ENCODE measurements at regions not wholly inside any gene's neighbourhood (a gene's known extent, or its start where the extent isn't known, plus 50 kb on each side); places are given as distances from the start of the nearest gene placed in this dataset.

DNA sequence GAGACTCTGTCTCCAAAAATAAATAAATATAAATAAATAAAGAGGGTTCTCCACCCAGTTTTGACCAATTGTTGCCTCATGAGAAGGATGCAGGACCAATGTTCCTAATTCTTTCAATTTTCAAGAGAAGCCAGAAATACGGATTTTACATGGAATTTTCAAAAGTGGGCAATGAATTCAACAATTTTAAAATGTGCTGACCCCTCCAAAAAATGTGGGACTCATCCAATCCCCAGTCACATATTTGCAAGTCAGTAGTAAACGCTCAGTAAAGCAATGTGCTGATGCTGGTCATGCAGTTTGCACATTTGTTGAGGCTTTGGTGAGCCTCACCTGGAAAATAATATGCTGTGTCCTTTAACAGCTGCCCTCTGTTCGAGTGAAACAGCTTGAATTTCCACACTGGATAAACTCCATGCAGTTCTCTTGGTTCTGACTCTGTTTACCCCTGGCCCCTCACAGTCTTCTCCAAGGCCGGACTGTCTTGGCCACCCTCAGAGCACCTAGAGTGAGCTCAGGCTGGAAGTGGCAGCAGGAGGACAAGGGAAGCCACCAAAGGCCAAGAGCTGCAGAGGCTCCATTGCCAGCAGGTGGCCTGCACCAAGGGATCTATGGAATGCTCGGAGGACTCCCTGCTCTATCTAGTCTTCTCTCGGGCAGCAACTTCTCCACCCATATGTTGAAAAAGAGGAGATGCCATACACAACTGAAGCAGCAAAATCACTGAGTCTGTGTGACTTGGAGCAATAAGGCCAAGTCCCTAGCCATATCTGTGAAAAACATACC lies 246.8 kb downstream of the UACA start:
- no peak for TF ChIP-seq POU5F1 (IDR thresholded peaks at IDR 0.05; ENCODE audit: low read depth, low read length)
- no peak for TF ChIP-seq CTCF (IDR thresholded peaks at IDR 0.05; ENCODE audit: control extremely low read depth in 1 of 3, insufficient read depth in 1 of 3, low read depth in 1 of 3, low read length in 3 of 3)
- no peak for TF ChIP-seq POLR2A (IDR thresholded peaks at IDR 0.05; ENCODE audit: control extremely low read depth in 1 of 2, low read depth in 2 of 2, low read length in 2 of 2)
- no peak for TF ChIP-seq RAD21 (IDR thresholded peaks at IDR 0.05 in 1 of 2, conservative IDR thresholded peaks at IDR 0.05 in 1 of 2; ENCODE audit: low read depth in 2 of 2, low read length in 2 of 2)
- TF ChIP-seq EGR1 (IDR thresholded peaks at IDR 0.05; ENCODE audit: borderline replicate concordance, low read depth, low read length): no peak
- no peak for TF ChIP-seq FOSL1 (IDR thresholded peaks at IDR 0.05; ENCODE audit: insufficient read depth, low read depth, low read length)
- no peak for TF ChIP-seq SP2 (IDR thresholded peaks at IDR 0.05; ENCODE audit: low read length)
- no peak for TF ChIP-seq MAX (IDR thresholded peaks at IDR 0.05)
- no peak for TF ChIP-seq BCL11A (IDR thresholded peaks at IDR 0.05; ENCODE audit: low read depth in 2 of 2, low read length in 2 of 2)
- no peak for TF ChIP-seq POLR2AphosphoS5 (IDR thresholded peaks at IDR 0.05; ENCODE audit: low read depth, low read length)
- TF ChIP-seq, protein P1, sequence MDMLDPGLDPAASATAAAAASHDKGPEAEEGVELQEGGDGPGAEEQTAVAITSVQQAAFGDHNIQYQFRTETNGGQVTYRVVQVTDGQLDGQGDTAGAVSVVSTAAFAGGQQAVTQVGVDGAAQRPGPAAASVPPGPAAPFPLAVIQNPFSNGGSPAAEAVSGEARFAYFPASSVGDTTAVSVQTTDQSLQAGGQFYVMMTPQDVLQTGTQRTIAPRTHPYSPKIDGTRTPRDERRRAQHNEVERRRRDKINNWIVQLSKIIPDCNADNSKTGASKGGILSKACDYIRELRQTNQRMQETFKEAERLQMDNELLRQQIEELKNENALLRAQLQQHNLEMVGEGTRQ (IDR thresholded peaks at IDR 0.05; ENCODE audit: low read length): no peak
- TF ChIP-seq EZH2 (IDR thresholded peaks at IDR 0.05; ENCODE audit: low read depth, low read length, severe bottlenecking): no peak

Measured in H1 (cell line).